ENCODE measurements at regions not wholly inside any gene's neighbourhood (a gene's known extent, or its start where the extent isn't known, plus 50 kb on each side); places are given as distances from the start of the nearest gene placed in this dataset.

DNA sequence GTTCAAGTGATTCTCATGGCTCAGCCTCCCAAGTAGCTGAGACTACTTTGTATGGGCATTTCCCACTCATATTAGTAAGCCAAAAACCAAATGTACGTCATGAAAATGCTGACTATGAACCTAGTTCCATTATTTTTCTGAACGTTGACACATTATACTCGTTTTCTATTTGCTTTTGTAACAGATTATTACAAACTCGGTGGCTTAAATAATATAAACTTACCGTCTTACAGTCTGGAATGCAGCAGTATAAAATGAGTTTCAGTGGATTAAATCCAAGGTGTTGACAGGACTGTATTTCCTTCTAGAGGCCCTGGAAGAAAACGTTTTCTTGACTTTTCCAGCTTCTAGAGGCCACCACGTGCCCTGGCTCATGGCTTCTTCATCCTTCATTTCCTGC lies 517.0 kb downstream of the GADD45G start:
- intact Hi-C loops (cut with micrococcal nuclease) = no loop called here
- BruUV-seq (replicated peaks) = no TSS peak
- Mint-ChIP-seq H3K4me3 (ENCODE audit: unreplicated experiment) (no peak overlapping the region), H3K9me3 (ENCODE audit: unreplicated experiment) (no peaks in the 10 kb centered on the region), H3K27me3 (ENCODE audit: insufficient read depth, unreplicated experiment) (peaks cover 13% of the 10 kb centered on the region), H3K4me1 (ENCODE audit: insufficient read depth, unreplicated experiment) (peaks cover 14% of the 10 kb centered on the region), H3K36me3 (ENCODE audit: insufficient read depth, unreplicated experiment) (no peaks in the 10 kb centered on the region), H3K27ac (ENCODE audit: low read depth, unreplicated experiment) (no peak overlapping the region)
- CTCF ChIA-PET = interaction anchor here (0.6 to 4.3 kb wide), 4 partner anchors 19 to 748 kb away, joined by 3 to 20 read pairs (median 4); no protein-coding TSS in a partner anchor
- POLR2A ChIA-PET = interaction anchor here (0.6 to 0.8 kb wide), 2 partner anchors 8 to 608 kb away, joined by 3 read pairs; no protein-coding TSS in a partner anchor
- TF ChIP-seq, protein P1, sequence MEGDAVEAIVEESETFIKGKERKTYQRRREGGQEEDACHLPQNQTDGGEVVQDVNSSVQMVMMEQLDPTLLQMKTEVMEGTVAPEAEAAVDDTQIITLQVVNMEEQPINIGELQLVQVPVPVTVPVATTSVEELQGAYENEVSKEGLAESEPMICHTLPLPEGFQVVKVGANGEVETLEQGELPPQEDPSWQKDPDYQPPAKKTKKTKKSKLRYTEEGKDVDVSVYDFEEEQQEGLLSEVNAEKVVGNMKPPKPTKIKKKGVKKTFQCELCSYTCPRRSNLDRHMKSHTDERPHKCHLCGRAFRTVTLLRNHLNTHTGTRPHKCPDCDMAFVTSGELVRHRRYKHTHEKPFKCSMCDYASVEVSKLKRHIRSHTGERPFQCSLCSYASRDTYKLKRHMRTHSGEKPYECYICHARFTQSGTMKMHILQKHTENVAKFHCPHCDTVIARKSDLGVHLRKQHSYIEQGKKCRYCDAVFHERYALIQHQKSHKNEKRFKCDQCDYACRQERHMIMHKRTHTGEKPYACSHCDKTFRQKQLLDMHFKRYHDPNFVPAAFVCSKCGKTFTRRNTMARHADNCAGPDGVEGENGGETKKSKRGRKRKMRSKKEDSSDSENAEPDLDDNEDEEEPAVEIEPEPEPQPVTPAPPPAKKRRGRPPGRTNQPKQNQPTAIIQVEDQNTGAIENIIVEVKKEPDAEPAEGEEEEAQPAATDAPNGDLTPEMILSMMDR (IDR thresholded peaks at IDR 0.05; ENCODE audit: unreplicated experiment) = no peak
- DNase-seq (ENCODE audit: unreplicated experiment) = no peak

DNA sequence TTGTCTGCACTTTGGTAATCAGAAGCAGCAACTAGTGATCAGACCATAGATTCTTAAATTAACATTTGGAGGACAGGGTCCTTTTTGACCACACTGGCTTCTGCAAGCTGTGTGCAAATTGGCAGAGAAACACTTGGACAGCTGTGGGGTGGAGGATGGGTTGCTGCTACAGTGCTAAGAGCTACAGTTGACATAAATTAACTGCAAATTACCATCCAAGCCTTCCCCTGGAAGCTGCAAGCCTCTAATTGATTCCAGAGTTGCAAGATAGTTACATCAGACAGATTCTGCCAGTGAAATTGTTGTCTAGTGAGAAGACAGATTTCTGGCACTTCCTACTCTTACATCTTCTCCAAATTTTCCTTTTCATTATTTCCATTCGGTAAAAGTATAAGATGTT lies 517.7 kb downstream of the DIRAS2 start:
- TF ChIP-seq, protein P1 (IDR thresholded peaks at IDR 0.05; ENCODE audit: unreplicated experiment) = no peak
- intact Hi-C loops (cut with micrococcal nuclease) = no loop called here
- no peaks in the 10 kb centered on the region for H3K9me3 Mint-ChIP-seq (ENCODE audit: unreplicated experiment)
- no peak overlapping the region for H3K4me3 Mint-ChIP-seq (ENCODE audit: unreplicated experiment)
- ChIA-PET POLR2A (no interaction called here), CTCF (interaction anchor here (1.3 to 1.8 kb wide), 2 partner anchors 13 to 17 kb away, joined by 3 to 7 read pairs; no protein-coding TSS in a partner anchor)
- peaks cover 14% of the 10 kb centered on the region for H3K4me1 Mint-ChIP-seq (ENCODE audit: insufficient read depth, unreplicated experiment)
- H3K27ac Mint-ChIP-seq (ENCODE audit: low read depth, unreplicated experiment) = no peak overlapping the region
- peaks cover 6% of the 10 kb centered on the region for H3K36me3 Mint-ChIP-seq (ENCODE audit: insufficient read depth, unreplicated experiment)
- no peak for DNase-seq (ENCODE audit: unreplicated experiment)
- peaks cover 29% of the 10 kb centered on the region for H3K27me3 Mint-ChIP-seq (ENCODE audit: insufficient read depth, unreplicated experiment)
- no TSS peak for BruUV-seq (replicated peaks)

DNA sequence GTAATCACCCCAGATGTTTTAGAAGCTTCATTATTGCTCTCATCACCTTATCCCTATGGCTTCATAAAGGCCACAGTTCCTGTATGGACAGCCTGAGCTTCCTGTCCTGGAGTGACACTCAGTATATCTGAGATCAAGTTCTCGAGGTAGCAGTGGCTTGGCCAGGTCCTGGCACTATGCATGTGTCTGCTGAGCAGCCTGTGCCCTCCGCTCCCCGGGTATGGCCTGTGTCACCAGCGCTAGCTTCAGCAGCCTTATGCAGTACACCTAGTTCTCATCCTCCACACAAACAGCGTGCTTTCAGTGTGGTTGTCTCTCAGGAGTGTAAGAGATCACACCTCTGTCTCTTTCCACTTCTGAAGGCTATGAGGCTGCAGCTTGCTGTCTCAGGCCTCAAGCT lies 514.7 kb downstream of the DIRAS2 start:
- no peak overlapping the region for H3K27ac Mint-ChIP-seq (ENCODE audit: low read depth, unreplicated experiment)
- H3K9me3 Mint-ChIP-seq (ENCODE audit: unreplicated experiment) = no peaks in the 10 kb centered on the region
- H3K4me3 Mint-ChIP-seq (ENCODE audit: unreplicated experiment) = no peak overlapping the region
- peaks cover 14% of the 10 kb centered on the region for H3K4me1 Mint-ChIP-seq (ENCODE audit: insufficient read depth, unreplicated experiment)
- no peak for DNase-seq (ENCODE audit: unreplicated experiment)
- H3K27me3 Mint-ChIP-seq (ENCODE audit: insufficient read depth, unreplicated experiment) = peaks cover 36% of the 10 kb centered on the region
- ChIA-PET CTCF (interaction anchor here (0.8 to 1.8 kb wide), 2 partner anchors 13 to 530 kb away, joined by 3 to 8 read pairs; no protein-coding TSS in a partner anchor), POLR2A (no interaction called here)
- H3K36me3 Mint-ChIP-seq (ENCODE audit: insufficient read depth, unreplicated experiment) = peaks cover 6% of the 10 kb centered on the region
- intact Hi-C loops (cut with micrococcal nuclease) = no loop called here
- TF ChIP-seq, protein P1 (IDR thresholded peaks at IDR 0.05; ENCODE audit: unreplicated experiment) = no peak
- BruUV-seq (replicated peaks) = no TSS peak

DNA sequence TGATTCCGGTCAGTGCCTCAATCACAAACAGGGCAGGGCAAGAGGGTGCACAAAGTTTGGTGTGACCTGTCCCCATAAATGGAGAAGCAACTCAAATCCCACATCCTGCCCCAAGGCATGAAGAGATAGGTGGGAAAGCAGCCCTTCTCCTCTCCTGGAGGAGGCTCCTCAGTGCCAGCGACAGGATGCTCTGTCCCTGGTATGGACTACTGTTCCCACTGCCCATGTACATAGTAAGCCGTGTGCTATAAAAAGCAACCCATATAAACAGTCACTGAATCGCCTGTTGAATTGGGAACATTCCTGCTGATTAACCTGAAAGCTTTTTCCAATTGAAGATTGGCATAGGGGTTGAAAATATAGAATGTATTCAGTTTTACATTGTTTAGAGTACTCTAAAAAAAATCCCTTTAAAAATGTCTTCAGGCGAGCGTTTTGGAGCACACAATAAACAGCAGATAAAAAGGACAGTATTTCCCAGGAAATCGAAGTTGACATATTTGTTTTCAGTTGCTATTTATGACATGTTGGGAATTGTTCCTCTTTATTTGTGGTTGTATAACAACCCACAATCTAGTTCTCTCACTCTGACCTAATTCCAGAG lies 513.9 kb downstream of the DIRAS2 start:
- no peaks in the 10 kb centered on the region for H3K9me3 Mint-ChIP-seq (ENCODE audit: unreplicated experiment)
- TF ChIP-seq, protein P1 (IDR thresholded peaks at IDR 0.05; ENCODE audit: unreplicated experiment) = no peak
- intact Hi-C loops (cut with micrococcal nuclease) = no loop called here
- ChIA-PET POLR2A (no interaction called here), CTCF (interaction anchor here (0.7 to 1.8 kb wide), 2 partner anchors 12 to 15 kb away, joined by 3 to 8 read pairs; no protein-coding TSS in a partner anchor)
- DNase-seq (ENCODE audit: unreplicated experiment) = no peak
- no peak overlapping the region for H3K27ac Mint-ChIP-seq (ENCODE audit: low read depth, unreplicated experiment)
- no TSS peak for BruUV-seq (replicated peaks)
- peaks cover 36% of the 10 kb centered on the region for H3K27me3 Mint-ChIP-seq (ENCODE audit: insufficient read depth, unreplicated experiment)
- peaks cover 6% of the 10 kb centered on the region for H3K36me3 Mint-ChIP-seq (ENCODE audit: insufficient read depth, unreplicated experiment)
- no peak overlapping the region for H3K4me3 Mint-ChIP-seq (ENCODE audit: unreplicated experiment)
- H3K4me1 Mint-ChIP-seq (ENCODE audit: insufficient read depth, unreplicated experiment) = peaks cover 14% of the 10 kb centered on the region

Measured in MCF 10A (cell line).